ENCODE measurements at regions not wholly inside any gene's neighbourhood (a gene's known extent, or its start where the extent isn't known, plus 50 kb on each side); places are given as distances from the start of the nearest gene placed in this dataset.

GRCh38 chr6:113416170-113416569 is 441.0 kb upstream of the MARCKS start:
- no peak for TF ChIP-seq CTCF (IDR thresholded peaks at IDR 0.05)
- TF ChIP-seq EP300 (IDR thresholded peaks at IDR 0.05): no peak

Data from ovary (tissue), 3 donors.